H1 (cell line): ENCODE measurements at regions not wholly inside any gene's neighbourhood (a gene's known extent, or its start where the extent isn't known, plus 50 kb on each side); places are given as distances from the start of the nearest gene placed in this dataset.

Experiments used
- BACH1 ChIP-seq: IDR thresholded peaks from 2 replicates; pipeline ENCODE4 v1.6.1; 2012; ENCODE audit warnings: low read length, improper control_type of control experiment
- CHD1 ChIP-seq: IDR thresholded peaks from 2 replicates; pipeline ENCODE4 v1.6.1; 2012; ENCODE audit warnings: low read depth, low read length, improper control_type of control experiment
- CHD2 ChIP-seq: IDR thresholded peaks from 2 replicates; pipeline ENCODE4 v1.6.1; 2012; ENCODE audit warnings: low read length, improper control_type of control experiment
- CTCF ChIP-seq, 3 experiments: IDR thresholded peaks; 1 replicate in 2 of 3; 2 replicates in 1 of 3; pipeline versions ENCODE4 v1.5.1 to v1.6.1; 2011; ENCODE audit warnings: low read length in 3 of 3, mild to moderate bottlenecking in 3 of 3, inconsistent platforms in 2 of 3, low read depth in 1 of 3, moderate library complexity in 1 of 3; ENCODE audit not compliant: insufficient read depth in 1 of 3; ENCODE audit errors: control extremely low read depth in 1 of 3
- FOSL1 ChIP-seq: IDR thresholded peaks from 2 replicates; pipeline ENCODE4 v1.6.1; 2011; ENCODE audit warnings: mild to moderate bottlenecking, low read depth, low read length, moderate library complexity; ENCODE audit not compliant: insufficient read depth
- JUN ChIP-seq: IDR thresholded peaks from 2 replicates; pipeline ENCODE4 v1.6.1; 2011; ENCODE audit warnings: low read depth, mild to moderate bottlenecking, improper control_type of control experiment, low read length
- KDM5A ChIP-seq: fragments of 200-600 bp; IDR thresholded peaks from 2 replicates; pipeline ENCODE4 v1.7.1; 2012; ENCODE audit warnings: mild to moderate bottlenecking, low read length, inconsistent platforms, mixed read lengths
- SP1 ChIP-seq: IDR thresholded peaks from 2 replicates; pipeline ENCODE4 v1.6.1; 2011; ENCODE audit warnings: low read depth, low read length
- TCF12 ChIP-seq: IDR thresholded peaks from 2 replicates; pipeline ENCODE4 v1.6.1; 2011; ENCODE audit warnings: low read depth, mild to moderate bottlenecking, low read length
- TEAD4 ChIP-seq: IDR thresholded peaks from 2 replicates; pipeline ENCODE4 v1.6.1; 2012; ENCODE audit warnings: low read depth, low read length, inconsistent platforms, mixed read lengths

GRCh38 chr6:139784222-139784769, 409.8 kb upstream of the CITED2 start:
- TF ChIP-seq KDM5A (no peak), CHD2 (no peak), JUN (no peak), CTCF (IDR thresholded peaks at IDR 0.05; ENCODE audit: control extremely low read depth in 1 of 3, insufficient read depth in 1 of 3, low read depth in 1 of 3, low read length in 3 of 3) (no peak), TCF12 (no peak), TEAD4 (no peak), SP1 (no peak), BACH1 (no peak), CHD1 (no peak), FOSL1 (no peak)
